Breast epithelium (tissue), 3 donors: ENCODE measurements at regions not wholly inside any gene's neighbourhood (a gene's known extent, or its start where the extent isn't known, plus 50 kb on each side); places are given as distances from the start of the nearest gene placed in this dataset.

Experiments used
- POLR2A ChIP-seq: fragments of 450-650 bp; IDR thresholded peaks from one replicate; pipeline ENCODE4 v1.6.1; 2016; ENCODE audit warnings: antibody characterized with exemption, mild to moderate bottlenecking, moderate library complexity
- POLR2AphosphoS5 ChIP-seq, 3 donors: sonication (generic); formaldehyde crosslinking; IDR thresholded peaks; one replicate each; pipeline ENCODE4 v1.6.1; 2017; ENCODE audit warnings: antibody characterized with exemption in 3 of 3
- TF ChIP-seq, protein P1 (sequence below), 3 donors: fragments of 450-650 bp; IDR thresholded peaks; one replicate each; pipeline ENCODE4 v1.5.1; 2016 to 2017; ENCODE audit warnings: antibody characterized with exemption in 3 of 3, mild to moderate bottlenecking in 3 of 3, moderate library complexity in 3 of 3

DNA sequence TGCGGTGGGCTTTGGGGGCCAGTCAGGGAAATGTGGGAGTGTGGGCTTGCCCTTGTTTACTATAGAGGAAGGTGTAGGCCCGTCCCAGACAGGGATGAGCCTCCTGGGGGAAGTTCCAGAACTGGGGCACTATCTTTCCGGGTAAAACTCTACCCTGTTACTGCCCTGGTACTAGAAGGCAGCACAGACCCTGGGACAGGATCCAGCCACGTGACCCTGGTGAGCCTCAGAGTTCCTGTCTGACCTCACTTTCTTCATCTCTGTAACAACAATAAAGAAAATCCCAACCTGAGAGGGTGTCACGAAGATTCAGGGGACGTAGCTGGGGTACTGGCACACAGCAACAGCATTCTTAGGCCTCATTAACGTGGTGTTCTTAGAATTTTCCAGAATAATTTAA, 239.6 kb upstream of the FOXF1 start:
- no peak for TF ChIP-seq POLR2A
- TF ChIP-seq, protein P1, sequence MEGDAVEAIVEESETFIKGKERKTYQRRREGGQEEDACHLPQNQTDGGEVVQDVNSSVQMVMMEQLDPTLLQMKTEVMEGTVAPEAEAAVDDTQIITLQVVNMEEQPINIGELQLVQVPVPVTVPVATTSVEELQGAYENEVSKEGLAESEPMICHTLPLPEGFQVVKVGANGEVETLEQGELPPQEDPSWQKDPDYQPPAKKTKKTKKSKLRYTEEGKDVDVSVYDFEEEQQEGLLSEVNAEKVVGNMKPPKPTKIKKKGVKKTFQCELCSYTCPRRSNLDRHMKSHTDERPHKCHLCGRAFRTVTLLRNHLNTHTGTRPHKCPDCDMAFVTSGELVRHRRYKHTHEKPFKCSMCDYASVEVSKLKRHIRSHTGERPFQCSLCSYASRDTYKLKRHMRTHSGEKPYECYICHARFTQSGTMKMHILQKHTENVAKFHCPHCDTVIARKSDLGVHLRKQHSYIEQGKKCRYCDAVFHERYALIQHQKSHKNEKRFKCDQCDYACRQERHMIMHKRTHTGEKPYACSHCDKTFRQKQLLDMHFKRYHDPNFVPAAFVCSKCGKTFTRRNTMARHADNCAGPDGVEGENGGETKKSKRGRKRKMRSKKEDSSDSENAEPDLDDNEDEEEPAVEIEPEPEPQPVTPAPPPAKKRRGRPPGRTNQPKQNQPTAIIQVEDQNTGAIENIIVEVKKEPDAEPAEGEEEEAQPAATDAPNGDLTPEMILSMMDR (IDR thresholded peaks at IDR 0.05): no peak
- TF ChIP-seq POLR2AphosphoS5 (IDR thresholded peaks at IDR 0.05): no peak
